Type B pancreatic cell (in vitro differentiated cells): ENCODE measurements at regions not wholly inside any gene's neighbourhood (a gene's known extent, or its start where the extent isn't known, plus 50 kb on each side); places are given as distances from the start of the nearest gene placed in this dataset. TPM values are rescaled to one million over a fixed set of nuclear protein-coding genes. Genes with fewer than 3 reads are reported as not detected.
"Not testable (repeated sequence)": the region's sequence is repeated elsewhere in the genome, so short reads cannot be mapped to it uniquely, and the experiment has no call there.

Experiments used
- DNase-seq: peaks from one replicate; pipeline ENCODE4 v3.0.0; 2021; ENCODE audit warnings: mixed read lengths; ENCODE audit not compliant: unreplicated experiment; ENCODE audit errors: extremely low spot score
- H3K27ac Mint-ChIP-seq: 2 replicates; pipeline ENCODE4 v1.8.0; 2021; ENCODE audit warnings: mild to moderate bottlenecking, mixed read lengths
- H3K27me3 Mint-ChIP-seq: 2 replicates; pipeline ENCODE4 v1.8.0; 2021; ENCODE audit warnings: mixed read lengths
- H3K36me3 Mint-ChIP-seq: 2 replicates; pipeline ENCODE4 v1.8.0; 2021; ENCODE audit warnings: mixed read lengths
- H3K4me1 Mint-ChIP-seq: one replicate; pipeline ENCODE4 v1.8.0; 2021; ENCODE audit warnings: mixed read lengths; ENCODE audit not compliant: unreplicated experiment
- H3K4me3 Mint-ChIP-seq: 2 replicates; pipeline ENCODE4 v1.8.0; 2021; ENCODE audit warnings: mild to moderate bottlenecking, mixed read lengths
- H3K9me3 Mint-ChIP-seq: 2 replicates; pipeline ENCODE4 v1.8.0; 2021; ENCODE audit warnings: mixed read lengths
- microRNA-seq: library from miRNA; unstranded; fragments of <30 nt; microRNA quantifications from one replicate; pipeline ENCODE4, GENCODE V29; 2020

DNA sequence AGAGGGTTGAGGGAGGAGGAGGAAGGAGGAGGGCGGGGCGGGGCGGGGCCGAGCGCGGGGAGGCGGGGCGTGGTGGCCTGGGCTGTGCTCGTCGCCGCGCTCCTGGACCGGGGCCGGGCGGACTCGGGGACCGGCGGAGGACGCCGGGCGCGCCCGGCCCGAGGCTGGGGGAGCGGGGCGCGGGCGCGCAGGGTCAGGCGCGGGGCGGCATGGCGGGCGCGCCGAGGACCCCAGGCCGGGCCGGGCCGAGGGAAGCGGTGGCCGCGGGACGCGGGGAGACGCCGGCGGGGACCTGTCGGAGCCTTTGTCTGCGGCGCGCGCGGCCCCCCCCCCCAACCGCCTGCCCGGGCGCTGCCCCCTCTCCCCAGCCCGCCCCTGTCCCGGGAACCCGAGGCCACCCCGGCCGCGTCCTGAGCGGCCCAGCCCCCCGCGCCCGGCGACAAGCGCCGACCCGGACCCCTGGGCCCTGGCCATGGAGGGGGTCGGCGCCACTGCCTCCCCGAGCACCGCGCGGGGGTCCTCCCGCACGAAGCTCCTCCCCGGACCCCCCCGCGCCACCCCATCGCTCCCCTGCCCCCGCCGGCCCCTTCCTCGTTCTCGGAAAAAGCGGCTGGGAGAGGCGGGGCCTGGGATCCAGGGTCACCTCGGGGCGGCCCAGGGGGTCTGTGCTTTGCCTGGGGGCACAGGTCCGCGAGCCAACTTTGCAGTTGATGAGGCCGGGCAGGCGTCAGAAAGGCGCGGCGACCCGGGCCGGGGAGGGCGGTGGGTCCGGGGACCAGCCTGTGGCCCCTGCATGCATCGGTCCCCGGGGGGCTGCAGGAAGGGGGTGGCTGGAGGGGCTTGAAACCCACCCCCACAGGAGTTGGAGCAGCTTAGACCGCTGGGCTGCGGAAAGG lies 370.8 kb upstream of the ZNF722 start:
- H3K4me3 Mint-ChIP-seq, H3K36me3 Mint-ChIP-seq, H3K9me3 Mint-ChIP-seq, H3K27ac Mint-ChIP-seq, H3K27me3 Mint-ChIP-seq, H3K4me1 Mint-ChIP-seq, DNase-seq: not testable (repeated sequence)

DNA sequence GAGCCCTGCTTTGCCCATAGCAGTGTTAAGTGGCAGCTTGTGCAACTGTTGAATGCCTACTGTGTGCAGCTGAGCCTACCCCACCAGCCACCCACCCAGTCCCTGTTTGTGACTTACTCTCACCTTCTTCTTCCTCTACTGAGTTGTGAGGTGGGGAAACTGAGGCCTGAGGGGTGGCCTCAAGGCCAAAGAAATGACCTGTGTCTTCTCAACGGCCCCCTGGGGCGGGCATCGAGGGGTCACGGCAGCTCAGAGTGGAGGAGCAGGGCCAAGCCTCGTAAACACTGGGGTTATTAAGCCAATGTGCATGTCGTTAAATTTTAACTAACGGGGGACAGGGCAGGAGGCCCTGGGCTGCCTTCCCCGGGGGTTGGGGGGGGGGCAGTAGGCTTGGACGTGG lies 369.6 kb upstream of the ZNF722 start:
- not testable (repeated sequence) for H3K9me3 Mint-ChIP-seq, H3K27ac Mint-ChIP-seq, H3K36me3 Mint-ChIP-seq, DNase-seq, H3K27me3 Mint-ChIP-seq, H3K4me1 Mint-ChIP-seq, H3K4me3 Mint-ChIP-seq

DNA sequence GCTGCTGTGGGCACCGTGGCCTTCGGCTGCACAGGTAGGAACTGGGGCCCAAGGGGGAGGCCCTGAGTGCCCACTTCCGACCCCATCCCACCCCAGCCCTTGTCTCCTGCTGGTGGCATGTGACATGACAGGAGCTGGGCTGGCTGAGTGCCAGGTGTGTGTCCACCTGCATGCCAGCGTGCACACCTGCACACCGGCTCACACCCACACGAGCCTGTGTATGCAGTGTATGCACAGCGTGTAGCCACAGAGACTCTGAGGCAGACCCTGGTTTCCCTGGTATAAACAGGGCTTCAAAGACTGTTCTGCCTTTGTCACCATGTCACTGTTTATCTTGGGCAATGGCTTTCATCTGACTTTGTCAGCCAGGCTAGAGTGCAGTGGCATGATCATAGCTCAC lies 362.1 kb upstream of the ZNF722 start:
- H3K4me1 Mint-ChIP-seq, DNase-seq, H3K9me3 Mint-ChIP-seq, H3K27ac Mint-ChIP-seq, H3K36me3 Mint-ChIP-seq, H3K27me3 Mint-ChIP-seq, H3K4me3 Mint-ChIP-seq: not testable (repeated sequence)

DNA sequence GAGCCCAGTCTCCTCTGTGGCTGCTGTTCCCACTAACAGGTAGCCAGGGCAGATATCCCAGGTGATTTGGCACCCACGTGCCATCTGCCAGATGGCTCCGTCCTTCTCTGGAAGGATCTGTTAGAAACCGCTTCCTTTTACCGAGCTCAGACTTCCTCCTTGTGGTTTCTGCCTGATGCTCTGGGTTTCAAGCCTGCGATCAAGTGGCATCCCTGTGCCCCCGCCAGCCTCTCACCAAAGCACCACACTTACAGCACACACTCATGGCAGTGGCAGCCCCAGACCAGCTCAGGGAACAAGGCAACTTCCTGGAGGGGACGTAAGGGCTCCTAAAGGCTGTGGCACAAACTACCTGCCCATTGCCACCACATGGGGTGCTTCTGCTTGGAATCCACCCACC lies 333.1 kb upstream of the ZNF722 start:
- not testable (repeated sequence) for H3K27ac Mint-ChIP-seq, H3K9me3 Mint-ChIP-seq, H3K4me1 Mint-ChIP-seq, H3K27me3 Mint-ChIP-seq, DNase-seq, H3K36me3 Mint-ChIP-seq, H3K4me3 Mint-ChIP-seq

DNA sequence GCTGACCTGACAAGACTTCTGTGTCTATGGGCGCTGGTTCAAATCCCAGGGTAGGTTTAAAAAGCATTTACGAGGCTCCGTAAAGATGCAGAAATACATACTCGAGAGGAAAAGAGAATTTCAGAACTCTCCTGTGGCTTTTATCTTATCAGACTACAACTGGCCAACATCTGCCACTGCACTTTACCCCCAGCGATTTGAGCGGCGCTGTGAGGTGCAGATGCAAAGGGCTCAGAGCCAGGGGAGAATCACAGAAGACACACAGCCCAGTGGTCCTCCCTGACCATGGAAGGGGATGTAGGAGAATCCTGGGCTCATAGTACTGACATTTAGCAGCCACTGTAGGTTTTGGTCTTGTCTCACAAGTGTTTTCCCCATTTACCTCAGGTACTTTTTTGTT lies 307.2 kb upstream of the ZNF722 start:
- not testable (repeated sequence) for H3K9me3 Mint-ChIP-seq, H3K36me3 Mint-ChIP-seq, DNase-seq, H3K27ac Mint-ChIP-seq, H3K27me3 Mint-ChIP-seq, H3K4me1 Mint-ChIP-seq, H3K4me3 Mint-ChIP-seq

DNA sequence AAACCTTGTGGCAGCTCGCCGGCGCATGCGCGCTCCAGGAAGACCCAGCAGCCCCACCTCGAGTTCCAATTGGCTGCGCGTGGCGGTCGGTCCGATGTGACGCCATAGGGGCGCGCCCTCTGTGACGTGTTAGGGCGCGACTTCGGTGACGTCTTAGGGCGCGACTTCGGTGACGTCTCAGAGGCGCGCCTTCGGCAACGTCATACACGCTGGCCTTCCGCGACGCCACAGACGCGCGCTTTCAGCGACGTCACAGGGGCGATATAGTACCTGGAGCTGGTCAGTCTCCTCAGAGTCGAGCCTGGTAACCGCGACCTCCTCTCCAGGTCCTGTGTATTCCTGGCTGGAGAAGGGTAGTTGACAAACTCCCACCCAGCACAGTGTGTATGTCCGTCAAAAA lies 304.4 kb upstream of the ZNF722 start:
- H3K4me3 Mint-ChIP-seq, H3K9me3 Mint-ChIP-seq, H3K4me1 Mint-ChIP-seq, H3K36me3 Mint-ChIP-seq, H3K27ac Mint-ChIP-seq, DNase-seq, H3K27me3 Mint-ChIP-seq: not testable (repeated sequence)

Small RNA genes in the stretch of these regions (microRNA-seq; reads per million reads assigned to microRNA genes)
- not detected for gene MIR4283-2
